ENCODE measurements at regions not wholly inside any gene's neighbourhood (a gene's known extent, or its start where the extent isn't known, plus 50 kb on each side); places are given as distances from the start of the nearest gene placed in this dataset.
"Not testable (repeated sequence)": the region's sequence is repeated elsewhere in the genome, so short reads cannot be mapped to it uniquely, and the experiment has no call there.

GRCh38 chr2:111622859-111623258 is 261.1 kb downstream of the ANAPC1 start:
- peaks cover 22 to 55% of the 10 kb centered on the region in 2 donors for H3K4me1 ChIP-seq
- H3K36me3 ChIP-seq = no peaks in the 10 kb centered on the region
- H3K4me3 ChIP-seq = no peak overlapping the region
- ATAC-seq (peak in 1 of 2 donors; percentile 72), DNase-seq (peak; percentile 35 to 53)
- TF ChIP-seq, protein P1, sequence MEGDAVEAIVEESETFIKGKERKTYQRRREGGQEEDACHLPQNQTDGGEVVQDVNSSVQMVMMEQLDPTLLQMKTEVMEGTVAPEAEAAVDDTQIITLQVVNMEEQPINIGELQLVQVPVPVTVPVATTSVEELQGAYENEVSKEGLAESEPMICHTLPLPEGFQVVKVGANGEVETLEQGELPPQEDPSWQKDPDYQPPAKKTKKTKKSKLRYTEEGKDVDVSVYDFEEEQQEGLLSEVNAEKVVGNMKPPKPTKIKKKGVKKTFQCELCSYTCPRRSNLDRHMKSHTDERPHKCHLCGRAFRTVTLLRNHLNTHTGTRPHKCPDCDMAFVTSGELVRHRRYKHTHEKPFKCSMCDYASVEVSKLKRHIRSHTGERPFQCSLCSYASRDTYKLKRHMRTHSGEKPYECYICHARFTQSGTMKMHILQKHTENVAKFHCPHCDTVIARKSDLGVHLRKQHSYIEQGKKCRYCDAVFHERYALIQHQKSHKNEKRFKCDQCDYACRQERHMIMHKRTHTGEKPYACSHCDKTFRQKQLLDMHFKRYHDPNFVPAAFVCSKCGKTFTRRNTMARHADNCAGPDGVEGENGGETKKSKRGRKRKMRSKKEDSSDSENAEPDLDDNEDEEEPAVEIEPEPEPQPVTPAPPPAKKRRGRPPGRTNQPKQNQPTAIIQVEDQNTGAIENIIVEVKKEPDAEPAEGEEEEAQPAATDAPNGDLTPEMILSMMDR (IDR thresholded peaks at IDR 0.05 in 4 of 5, conservative IDR thresholded peaks at IDR 0.05 in 1 of 5) = no peak
- TF ChIP-seq POLR2A (IDR thresholded peaks at IDR 0.05) = no peak
- H3K27ac ChIP-seq = peak overlapping the region in 3 of 4 donors; percentile 32 to 57 (median 55)
- H3K9me3 ChIP-seq = no peaks in the 10 kb centered on the region
- intact Hi-C loops (cut with DNase I; ENCODE audit: low total_unique reads) = loop anchor here (5.0 kb wide), 1 partner anchor 964 kb away; no protein-coding TSS in a partner anchor
- H3K27me3 ChIP-seq = no peaks in the 10 kb centered on the region
- in situ Hi-C loops (cut with MboI; ENCODE audit: low sequenced_read_pairs in 4 of 4) = loop anchor here in 2 of 4 donors (10.0 kb wide), 2 partner anchors 72 to 82 kb away; no protein-coding TSS in a partner anchor

DNA sequence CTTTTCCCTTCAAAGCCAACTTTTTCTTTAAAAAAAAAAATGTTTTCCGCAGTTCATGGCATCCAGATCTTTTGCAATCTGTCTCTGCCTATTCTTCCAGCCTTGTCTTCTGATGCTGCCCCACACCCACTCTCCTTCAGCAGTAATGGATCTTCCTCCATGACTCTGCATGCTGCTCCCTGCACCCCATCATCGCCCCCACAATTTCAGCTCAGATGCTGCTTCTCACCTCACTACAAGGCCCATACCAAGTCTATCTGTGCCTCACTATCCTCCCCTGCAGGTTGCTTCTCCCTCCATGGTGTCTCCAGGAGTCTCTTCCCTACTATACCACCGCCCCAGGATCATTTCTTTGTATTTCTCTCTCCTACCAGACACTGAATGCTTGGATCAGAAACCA is 260.6 kb downstream of the ANAPC1 start:
- in situ Hi-C loops (cut with MboI; ENCODE audit: low sequenced_read_pairs in 4 of 4) (loop anchor here in 2 of 4 donors (10.0 kb wide), 2 partner anchors 71 to 81 kb away; no protein-coding TSS in a partner anchor), intact Hi-C loops (cut with DNase I; ENCODE audit: low total_unique reads) (loop anchor here (5.0 kb wide), 1 partner anchor 964 kb away; no protein-coding TSS in a partner anchor)
- DNase-seq (no peak), ATAC-seq (no peak)
- Histone ChIP-seq H3K4me1 (peaks cover 22 to 50% of the 10 kb centered on the region in 2 donors), H3K27ac (peak overlapping the region in 3 of 4 donors; percentile 32 to 57 (median 55)), H3K36me3 (no peaks in the 10 kb centered on the region), H3K4me3 (no peak overlapping the region), H3K27me3 (no peaks in the 10 kb centered on the region), H3K9me3 (no peaks in the 10 kb centered on the region)
- TF ChIP-seq, protein P1 (IDR thresholded peaks at IDR 0.05 in 4 of 5, conservative IDR thresholded peaks at IDR 0.05 in 1 of 5) = no peak
- no peak for TF ChIP-seq POLR2A (IDR thresholded peaks at IDR 0.05)

DNA sequence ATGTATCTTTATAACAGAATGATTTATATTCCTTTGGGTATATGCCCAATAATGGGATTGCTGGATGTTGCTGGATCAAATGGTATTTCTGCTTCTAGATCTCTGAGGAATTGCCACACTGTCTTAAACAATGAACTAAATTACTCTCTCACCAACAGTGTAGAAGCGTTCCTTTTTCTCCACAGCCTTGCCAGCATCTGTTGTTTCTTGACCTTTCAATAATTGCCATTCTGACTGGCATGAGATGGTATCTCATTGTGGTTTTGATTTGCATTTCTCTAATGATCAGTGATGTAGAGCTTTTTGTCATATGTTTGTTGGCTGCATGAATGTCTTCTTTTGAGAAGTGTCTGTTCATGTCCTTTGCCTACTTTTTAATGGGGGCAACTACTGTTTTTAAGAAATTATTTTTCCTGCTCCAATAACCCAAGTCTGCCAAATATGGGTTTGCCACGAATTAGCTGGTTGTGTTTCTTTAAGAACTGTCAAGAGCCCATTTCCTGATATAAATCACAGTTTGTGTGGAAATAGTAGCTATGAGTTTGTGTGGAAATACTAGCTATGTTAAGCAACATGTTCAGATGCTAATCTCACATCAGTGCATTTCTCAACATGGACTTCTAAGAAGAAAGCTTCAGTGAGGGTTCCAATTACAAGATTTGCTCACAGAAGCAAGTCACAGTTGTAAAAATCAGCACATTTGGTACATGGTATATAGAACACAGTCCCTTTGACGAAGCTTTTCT is 259.4 kb downstream of the ANAPC1 start:
- TF ChIP-seq, protein P1 (IDR thresholded peaks at IDR 0.05 in 4 of 5, conservative IDR thresholded peaks at IDR 0.05 in 1 of 5) = no peak
- no peak for TF ChIP-seq POLR2A (IDR thresholded peaks at IDR 0.05)
- DNase-seq (no peak), ATAC-seq (peak; percentile 95 to 99)
- H3K4me3 ChIP-seq = no peak overlapping the region
- intact Hi-C loops (cut with DNase I; ENCODE audit: low total_unique reads) = loop anchor here (5.0 kb wide), 1 partner anchor 963 kb away; no protein-coding TSS in a partner anchor
- no peaks in the 10 kb centered on the region for H3K27me3 ChIP-seq
- no peaks in the 10 kb centered on the region for H3K9me3 ChIP-seq
- H3K27ac ChIP-seq = peak overlapping the region; percentile 42 to 78 (median 56)
- peaks cover 22 to 42% of the 10 kb centered on the region in 2 donors for H3K4me1 ChIP-seq
- in situ Hi-C loops (cut with MboI; ENCODE audit: low sequenced_read_pairs in 4 of 4) = loop anchor here in 2 of 4 donors (10.0 kb wide), 2 partner anchors 70 to 80 kb away; no protein-coding TSS in a partner anchor
- H3K36me3 ChIP-seq = no peaks in the 10 kb centered on the region

DNA sequence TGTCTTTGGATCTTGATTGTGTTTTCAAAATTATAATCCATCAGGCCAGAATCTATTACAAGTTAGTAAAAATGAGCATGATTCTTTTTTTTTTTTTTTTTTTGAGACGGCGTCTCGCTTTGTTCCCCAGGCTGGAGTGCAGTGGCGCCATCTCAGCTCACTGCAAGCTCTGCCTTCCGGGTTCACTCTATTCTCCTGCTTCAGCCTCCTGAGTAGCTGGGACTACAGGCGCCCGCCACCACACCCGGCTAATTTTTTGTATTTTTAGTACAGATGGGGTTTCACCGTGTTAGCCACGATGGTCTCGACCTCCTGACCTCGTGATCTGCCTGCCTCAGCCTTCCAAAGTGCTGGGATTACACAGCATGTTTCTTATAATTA is 258.8 kb downstream of the ANAPC1 start:
- Histone ChIP-seq H3K4me1 (peaks cover 22 to 42% of the 10 kb centered on the region in 2 donors), H3K27ac (peak overlapping the region; percentile 42 to 78 (median 56))
- H3K36me3 ChIP-seq; H3K9me3 ChIP-seq; H3K27me3 ChIP-seq; intact Hi-C loops (cut with DNase I; ENCODE audit: low total_unique reads); H3K4me3 ChIP-seq: not testable (repeated sequence)
- DNase-seq = peak in 1 of 2 donors; percentile 31
- in situ Hi-C loops (cut with MboI; ENCODE audit: low sequenced_read_pairs in 4 of 4) = loop anchor here in 2 of 4 donors (10.0 kb wide), 2 partner anchors 70 to 80 kb away; no protein-coding TSS in a partner anchor
- ATAC-seq = peak; percentile 23 to 38
